ENCODE measurements at regions not wholly inside any gene's neighbourhood (a gene's known extent, or its start where the extent isn't known, plus 50 kb on each side); places are given as distances from the start of the nearest gene placed in this dataset.
"Not testable (repeated sequence)": the region's sequence is repeated elsewhere in the genome, so short reads cannot be mapped to it uniquely, and the experiment has no call there.

DNA sequence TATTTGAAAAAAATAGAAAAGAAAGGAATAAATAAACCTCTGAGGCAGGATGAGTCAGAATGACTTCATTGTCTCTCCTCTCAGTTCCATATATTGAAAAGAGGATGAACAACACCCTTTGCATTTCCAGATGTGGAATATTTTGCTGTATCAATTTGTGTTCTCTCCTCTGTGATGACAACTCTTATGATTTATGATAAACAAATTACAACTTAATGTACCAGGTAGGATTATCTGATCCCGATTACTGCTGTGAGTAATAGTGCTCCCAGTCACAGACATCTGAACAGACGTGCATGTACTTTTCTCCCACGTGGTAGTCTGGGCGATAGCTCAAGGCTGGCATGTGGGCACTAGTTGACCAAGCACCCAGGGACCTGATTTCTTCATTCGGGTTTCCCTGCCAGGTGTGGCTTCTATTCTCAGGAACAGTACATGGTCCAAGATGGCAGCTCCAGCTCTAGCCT, 142.1 kb upstream of the SULF2 start:
- TF ChIP-seq POLR2A (IDR thresholded peaks at IDR 0.05), result no peak
- TF ChIP-seq, protein P1, sequence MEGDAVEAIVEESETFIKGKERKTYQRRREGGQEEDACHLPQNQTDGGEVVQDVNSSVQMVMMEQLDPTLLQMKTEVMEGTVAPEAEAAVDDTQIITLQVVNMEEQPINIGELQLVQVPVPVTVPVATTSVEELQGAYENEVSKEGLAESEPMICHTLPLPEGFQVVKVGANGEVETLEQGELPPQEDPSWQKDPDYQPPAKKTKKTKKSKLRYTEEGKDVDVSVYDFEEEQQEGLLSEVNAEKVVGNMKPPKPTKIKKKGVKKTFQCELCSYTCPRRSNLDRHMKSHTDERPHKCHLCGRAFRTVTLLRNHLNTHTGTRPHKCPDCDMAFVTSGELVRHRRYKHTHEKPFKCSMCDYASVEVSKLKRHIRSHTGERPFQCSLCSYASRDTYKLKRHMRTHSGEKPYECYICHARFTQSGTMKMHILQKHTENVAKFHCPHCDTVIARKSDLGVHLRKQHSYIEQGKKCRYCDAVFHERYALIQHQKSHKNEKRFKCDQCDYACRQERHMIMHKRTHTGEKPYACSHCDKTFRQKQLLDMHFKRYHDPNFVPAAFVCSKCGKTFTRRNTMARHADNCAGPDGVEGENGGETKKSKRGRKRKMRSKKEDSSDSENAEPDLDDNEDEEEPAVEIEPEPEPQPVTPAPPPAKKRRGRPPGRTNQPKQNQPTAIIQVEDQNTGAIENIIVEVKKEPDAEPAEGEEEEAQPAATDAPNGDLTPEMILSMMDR (IDR thresholded peaks at IDR 0.05), result no peak
- Histone ChIP-seq H3K36me3 (no peaks in the 10 kb centered on the region), H3K27ac (no peak overlapping the region), H3K9me3 (no peaks in the 10 kb centered on the region), H3K4me1 (no peaks in the 10 kb centered on the region), H3K4me3 (no peak overlapping the region), H3K27me3 (no peaks in the 10 kb centered on the region)
- intact Hi-C loops (cut with DNase I), result no loop called here
- no peak for DNase-seq
- WGBS (ENCODE audit: insufficient coverage, low coverage, low lambda C conversion rate, missing lambda C conversion rate), result 66% methylated on average over 5 of the region's 5 CpGs
- no peak for ATAC-seq

DNA sequence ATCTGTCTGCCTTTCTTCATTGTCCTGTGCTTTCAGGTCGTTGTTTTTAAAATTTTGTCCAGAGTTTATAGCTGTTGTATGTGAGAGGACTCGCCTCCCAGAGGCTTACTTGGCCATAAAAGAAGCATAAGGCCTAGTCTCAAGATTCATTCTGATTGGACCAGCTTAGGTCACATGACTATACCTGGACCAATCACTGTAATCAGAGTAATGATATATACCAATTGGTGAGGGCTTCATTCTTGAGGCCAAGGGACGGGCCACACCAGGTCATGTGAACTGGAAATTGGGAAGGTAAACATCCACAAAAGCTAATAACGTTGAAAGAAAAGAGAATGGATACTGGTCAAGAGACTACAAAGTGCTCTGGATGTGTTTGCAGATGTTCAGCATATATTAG, 141.4 kb upstream of the SULF2 start:
- Histone ChIP-seq H3K9me3 (no peaks in the 10 kb centered on the region), H3K4me3 (no peak overlapping the region), H3K27ac (no peak overlapping the region), H3K4me1 (no peaks in the 10 kb centered on the region), H3K36me3 (no peaks in the 10 kb centered on the region), H3K27me3 (no peaks in the 10 kb centered on the region)
- WGBS (ENCODE audit: insufficient coverage, low coverage, low lambda C conversion rate, missing lambda C conversion rate), result 61% methylated on average over 4 of the region's 4 CpGs
- TF ChIP-seq, protein P1 (IDR thresholded peaks at IDR 0.05), result no peak
- no peak for TF ChIP-seq POLR2A (IDR thresholded peaks at IDR 0.05)
- intact Hi-C loops (cut with DNase I), result no loop called here
- no peak for DNase-seq
- ATAC-seq, result no peak

DNA sequence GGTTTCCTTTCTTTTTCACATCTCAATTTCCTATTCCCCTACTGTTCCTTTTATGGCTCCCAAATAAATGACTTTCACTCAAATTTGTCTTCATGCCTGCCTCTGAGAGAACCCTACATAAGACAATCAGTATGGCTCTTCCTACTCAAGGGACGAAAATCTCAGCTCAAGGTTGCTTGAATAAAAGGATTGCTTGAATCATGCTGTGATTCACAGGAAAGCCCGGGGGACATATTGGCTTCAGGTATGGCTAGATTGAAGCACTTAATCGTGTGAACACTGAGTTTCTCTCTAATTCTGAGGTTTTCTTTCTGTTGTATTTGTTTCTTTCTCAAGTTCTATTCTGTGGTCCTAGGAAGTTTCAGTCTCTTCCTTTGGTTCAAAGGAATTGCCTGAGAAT, 140.3 kb upstream of the SULF2 start:
- no peak for DNase-seq
- Histone ChIP-seq H3K36me3 (no peaks in the 10 kb centered on the region), H3K4me3 (no peak overlapping the region), H3K9me3 (no peaks in the 10 kb centered on the region), H3K4me1 (no peaks in the 10 kb centered on the region), H3K27me3 (no peaks in the 10 kb centered on the region), H3K27ac (no peak overlapping the region)
- ATAC-seq, result no peak
- intact Hi-C loops (cut with DNase I), result no loop called here
- TF ChIP-seq, protein P1 (IDR thresholded peaks at IDR 0.05), result no peak
- TF ChIP-seq POLR2A (IDR thresholded peaks at IDR 0.05), result no peak
- 52% methylated on average over 3 of the region's 3 CpGs for WGBS (ENCODE audit: insufficient coverage, low coverage, low lambda C conversion rate, missing lambda C conversion rate)

DNA sequence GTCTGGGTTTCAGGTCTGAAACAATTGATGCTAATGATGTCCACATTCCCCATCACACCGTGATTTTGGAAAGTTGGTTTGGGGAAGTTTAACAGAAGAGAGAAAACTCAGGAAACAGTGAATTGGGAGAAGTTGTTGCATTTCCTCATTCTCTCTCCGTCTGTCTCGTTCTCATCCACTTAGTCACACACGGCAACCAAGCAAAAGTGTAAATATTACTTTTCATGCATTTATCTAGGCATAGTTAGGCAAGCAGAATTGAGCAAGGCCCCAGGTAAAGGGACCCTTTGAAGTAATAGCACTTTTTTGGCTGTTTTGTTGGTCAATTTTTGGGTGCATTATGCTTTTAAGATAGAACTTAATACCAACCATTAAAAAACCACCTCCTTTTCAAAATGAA, 137.0 kb upstream of the SULF2 start:
- no peak overlapping the region for H3K4me3 ChIP-seq
- no peaks in the 10 kb centered on the region for H3K36me3 ChIP-seq
- H3K9me3 ChIP-seq, result no peaks in the 10 kb centered on the region
- DNase-seq, result no peak
- no peak overlapping the region for H3K27ac ChIP-seq
- 8% methylated on average over 4 of the region's 4 CpGs for WGBS (ENCODE audit: insufficient coverage, low coverage, low lambda C conversion rate, missing lambda C conversion rate)
- no peak for ATAC-seq
- H3K27me3 ChIP-seq, result no peaks in the 10 kb centered on the region
- TF ChIP-seq POLR2A (IDR thresholded peaks at IDR 0.05), result no peak
- TF ChIP-seq, protein P1 (IDR thresholded peaks at IDR 0.05), result no peak
- no peaks in the 10 kb centered on the region for H3K4me1 ChIP-seq
- intact Hi-C loops (cut with DNase I), result no loop called here

DNA sequence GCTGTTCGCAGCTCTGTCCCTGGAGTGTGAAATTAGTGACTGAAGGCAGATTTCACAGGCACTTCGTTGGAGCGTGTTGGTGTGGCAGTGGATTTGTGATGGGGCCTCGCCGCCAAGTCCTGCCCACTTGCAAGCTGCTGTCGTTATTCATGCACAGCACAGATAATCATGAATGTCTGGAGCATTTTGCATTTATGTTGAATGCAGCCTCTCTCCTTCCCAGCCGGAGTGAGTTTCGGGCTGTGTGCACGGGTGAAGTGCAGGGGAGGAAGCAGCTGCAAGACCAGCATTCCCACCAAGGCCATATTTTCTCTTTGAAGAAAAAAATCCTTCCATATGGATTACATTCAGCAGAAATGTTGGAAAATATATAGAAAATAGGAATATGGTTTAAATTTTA, 136.5 kb upstream of the SULF2 start:
- intact Hi-C loops (cut with DNase I); DNase-seq; H3K36me3 ChIP-seq; H3K27me3 ChIP-seq; H3K4me3 ChIP-seq; ATAC-seq; H3K9me3 ChIP-seq; H3K27ac ChIP-seq; H3K4me1 ChIP-seq: not testable (repeated sequence)
- WGBS (ENCODE audit: insufficient coverage, low coverage, low lambda C conversion rate, missing lambda C conversion rate), result 65% methylated on average over 8 of the region's 9 CpGs

All from right lobe of liver (tissue), 6 donors.